Kidney (tissue), 13 donors: ENCODE measurements at regions not wholly inside any gene's neighbourhood (a gene's known extent, or its start where the extent isn't known, plus 50 kb on each side); places are given as distances from the start of the nearest gene placed in this dataset.

Source experiments
- DNase-seq, 5 donors: peaks; one replicate each; pipeline ENCODE4 v3.0.0-alpha.2; 2013 to 2020
- FAIRE-seq: peaks from 2 replicates; lab custom pipeline; 2012; peaks lifted over from hg19 to GRCh38; lab: Jason Lieb, UNC
- H3K27ac ChIP-seq, 2 donors: one replicate each; pipeline ENCODE4 v1.7.0; 2013; ENCODE audit warnings: low read depth in 2 of 2, low read length in 2 of 2, inconsistent platforms in 1 of 2
- H3K27me3 ChIP-seq: one replicate; pipeline ENCODE4 v1.7.1; 2013; ENCODE audit warnings: low read length, inconsistent platforms; ENCODE audit not compliant: control insufficient read depth, insufficient read depth
- H3K36me3 ChIP-seq, 3 donors: one replicate each; pipeline versions ENCODE4 v1.7.0 to v1.7.1; 2013; ENCODE audit warnings: low read length in 3 of 3, control low read depth in 1 of 3, inconsistent platforms in 1 of 3; ENCODE audit not compliant: insufficient read depth in 3 of 3, control insufficient read depth in 2 of 3
- H3K4me1 ChIP-seq, 3 donors: one replicate each; pipeline versions ENCODE4 v1.7.0 to v1.7.1; 2013; ENCODE audit warnings: low read length in 3 of 3, inconsistent platforms in 1 of 3, low read depth in 1 of 3; ENCODE audit not compliant: control insufficient read depth in 2 of 3, insufficient read depth in 2 of 3
- H3K4me3 ChIP-seq, 3 donors: one replicate each; pipeline versions ENCODE4 v1.7.0 to v1.8.1; 2013; ENCODE audit warnings: low read length in 3 of 3, control low read depth in 1 of 3, inconsistent platforms in 1 of 3
- H3K9ac ChIP-seq, 3 donors: one replicate each; pipeline versions ENCODE4 v1.7.0 to v1.7.1; 2013; ENCODE audit warnings: low read length in 3 of 3, control low read depth in 1 of 3, inconsistent platforms in 1 of 3
- H3K9me3 ChIP-seq, 3 donors: one replicate each; pipeline versions ENCODE4 v1.7.0 to v1.7.1; 2013; ENCODE audit warnings: low read length in 3 of 3, control low read depth in 1 of 3, inconsistent platforms in 1 of 3; ENCODE audit not compliant: control insufficient read depth in 2 of 3, insufficient read depth in 1 of 3
- intact Hi-C: fragments of 100-400 bp; cut with DNase I; formaldehyde crosslinking; loops from one replicate; pipeline ENCODE4 v1.11.1; 2022
- TF ChIP-seq, protein P1 (sequence below): IDR thresholded peaks from 3 replicates; pipeline ENCODE4 v1.5.1; 2012; ENCODE audit warnings: mild to moderate bottlenecking, moderate library complexity, borderline replicate concordance; ENCODE audit not compliant: insufficient read depth; ENCODE audit errors: extremely low read depth
- donor health status: control.
- donor health status: control.
- donor health status: control.
- donor health status: control.
- donor health status: control.
- donor health status: DM: yes; HTN: yes; CAD: no.
- donor health status: Normal renal cell carcinoma (clear cell type).

GRCh38 chr2:239517686-239518085 is 116.9 kb upstream of the HDAC4 start:
- intact Hi-C loops, result no loop called here
- Histone ChIP-seq H3K4me1 (no peaks in the 10 kb centered on the region), H3K9ac (no peak overlapping the region), H3K4me3 (no peak overlapping the region), H3K9me3 (no peaks in the 10 kb centered on the region), H3K36me3 (no peaks in the 10 kb centered on the region), H3K27me3 (no peaks in the 10 kb centered on the region), H3K27ac (no peak overlapping the region)
- peak in 1 of 5 donors; percentile 51 for DNase-seq
- TF ChIP-seq, protein P1, sequence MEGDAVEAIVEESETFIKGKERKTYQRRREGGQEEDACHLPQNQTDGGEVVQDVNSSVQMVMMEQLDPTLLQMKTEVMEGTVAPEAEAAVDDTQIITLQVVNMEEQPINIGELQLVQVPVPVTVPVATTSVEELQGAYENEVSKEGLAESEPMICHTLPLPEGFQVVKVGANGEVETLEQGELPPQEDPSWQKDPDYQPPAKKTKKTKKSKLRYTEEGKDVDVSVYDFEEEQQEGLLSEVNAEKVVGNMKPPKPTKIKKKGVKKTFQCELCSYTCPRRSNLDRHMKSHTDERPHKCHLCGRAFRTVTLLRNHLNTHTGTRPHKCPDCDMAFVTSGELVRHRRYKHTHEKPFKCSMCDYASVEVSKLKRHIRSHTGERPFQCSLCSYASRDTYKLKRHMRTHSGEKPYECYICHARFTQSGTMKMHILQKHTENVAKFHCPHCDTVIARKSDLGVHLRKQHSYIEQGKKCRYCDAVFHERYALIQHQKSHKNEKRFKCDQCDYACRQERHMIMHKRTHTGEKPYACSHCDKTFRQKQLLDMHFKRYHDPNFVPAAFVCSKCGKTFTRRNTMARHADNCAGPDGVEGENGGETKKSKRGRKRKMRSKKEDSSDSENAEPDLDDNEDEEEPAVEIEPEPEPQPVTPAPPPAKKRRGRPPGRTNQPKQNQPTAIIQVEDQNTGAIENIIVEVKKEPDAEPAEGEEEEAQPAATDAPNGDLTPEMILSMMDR, result no peak
- FAIRE-seq, result no peak

- H3K27ac ChIP-seq, result no peak overlapping the region
- no peaks in the 10 kb centered on the region for H3K9me3 ChIP-seq
- no peaks in the 10 kb centered on the region for H3K4me1 ChIP-seq
- TF ChIP-seq, protein P1, result no peak
- no peak overlapping the region for H3K9ac ChIP-seq
- H3K27me3 ChIP-seq, result no peaks in the 10 kb centered on the region
- DNase-seq (peak in 1 of 5 donors; percentile 34), FAIRE-seq (no peak)
- H3K36me3 ChIP-seq, result no peaks in the 10 kb centered on the region
- H3K4me3 ChIP-seq, result no peak overlapping the region
- intact Hi-C loops, result no loop called here
Measured at GRCh38 chr2:239516954-239517305, 116.1 kb upstream of the HDAC4 start.

DNA sequence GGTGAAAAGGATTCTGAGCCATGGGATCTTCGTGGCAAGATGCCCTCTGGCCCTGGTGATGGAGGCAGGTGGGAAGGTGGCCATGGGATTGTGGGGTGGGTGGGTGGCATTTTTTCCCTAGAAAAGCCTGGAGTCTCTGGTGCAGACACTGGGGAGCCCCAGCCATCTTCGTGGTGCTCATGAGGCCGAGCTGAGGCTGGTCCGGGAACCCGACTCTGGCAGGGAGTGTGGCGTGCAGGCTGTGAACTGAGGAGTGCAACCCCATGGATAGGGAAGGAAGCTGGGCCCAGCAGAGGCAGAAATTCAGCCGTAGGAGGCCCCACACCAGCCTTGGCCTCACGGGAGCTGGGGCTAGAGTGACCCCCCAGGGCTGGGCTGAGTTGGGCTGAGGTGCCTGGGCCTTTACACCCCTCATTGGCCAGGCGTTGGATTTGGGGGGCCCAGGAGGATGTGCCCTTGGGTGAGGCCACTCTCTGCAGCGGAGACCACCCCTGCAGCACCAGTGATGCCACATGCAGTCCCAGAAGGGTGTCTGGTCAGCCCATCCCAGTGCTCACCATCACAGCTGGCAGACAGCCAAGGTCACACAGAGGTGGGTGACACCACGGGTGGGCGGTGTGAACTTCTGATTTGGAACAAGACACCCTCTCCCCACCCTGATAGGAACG is 115.6 kb upstream of the HDAC4 start:
- H3K36me3 ChIP-seq, result no peaks in the 10 kb centered on the region
- no peaks in the 10 kb centered on the region for H3K27me3 ChIP-seq
- TF ChIP-seq, protein P1, result no peak
- DNase-seq, result peak in 1 of 5 donors; percentile 59
- no peak overlapping the region for H3K9ac ChIP-seq
- H3K9me3 ChIP-seq, result no peaks in the 10 kb centered on the region
- intact Hi-C loops, result no loop called here
- no peak overlapping the region for H3K4me3 ChIP-seq
- H3K4me1 ChIP-seq, result no peaks in the 10 kb centered on the region
- H3K27ac ChIP-seq, result no peak overlapping the region
- no peak for FAIRE-seq
